ENCODE measurements at regions not wholly inside any gene's neighbourhood (a gene's known extent, or its start where the extent isn't known, plus 50 kb on each side); places are given as distances from the start of the nearest gene placed in this dataset.

DNA sequence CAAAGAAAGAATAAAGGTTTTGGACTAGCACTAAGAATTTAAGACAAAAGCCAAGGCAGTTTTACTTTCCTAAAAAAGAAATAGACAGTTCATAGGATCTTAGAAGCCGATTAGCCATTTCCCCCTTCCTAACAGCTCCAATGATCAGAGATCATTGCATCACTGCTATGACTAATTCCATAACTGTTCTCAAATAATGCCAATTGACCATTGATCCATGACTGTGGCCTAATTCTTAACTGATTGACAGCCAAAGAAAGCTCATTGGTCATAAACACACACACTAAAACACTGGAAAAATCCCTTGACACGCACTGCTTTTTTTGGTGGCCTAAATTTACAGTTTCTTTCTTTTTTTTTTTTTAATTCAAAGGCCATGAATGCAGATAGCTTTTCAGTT is 345.0 kb upstream of the ACVR2A start:
- DNase-seq = no peak

- DNase-seq = no peak
Observed at GRCh38 chr2:147495734-147496133, 349.1 kb upstream of the ACVR2A start.

DNA sequence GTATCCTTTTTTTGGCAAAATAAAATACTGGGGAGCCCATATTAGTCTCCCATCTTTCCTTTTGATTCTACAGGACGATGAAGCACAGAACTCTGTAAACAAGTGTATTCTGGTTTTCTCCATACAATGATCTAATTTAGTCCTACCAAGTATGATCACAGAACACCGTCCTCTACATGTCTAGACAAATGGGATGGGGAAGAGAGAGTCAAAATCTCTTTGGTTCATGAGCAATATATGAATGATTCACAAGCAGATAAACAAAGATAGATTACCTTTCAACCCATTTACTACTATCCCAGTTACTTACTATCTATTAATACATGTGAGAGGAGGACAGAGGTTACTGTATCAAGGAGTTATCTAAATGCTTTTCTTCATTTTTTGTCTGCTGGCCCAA is 352.4 kb upstream of the ACVR2A start:
- DNase-seq = no peak

DNA sequence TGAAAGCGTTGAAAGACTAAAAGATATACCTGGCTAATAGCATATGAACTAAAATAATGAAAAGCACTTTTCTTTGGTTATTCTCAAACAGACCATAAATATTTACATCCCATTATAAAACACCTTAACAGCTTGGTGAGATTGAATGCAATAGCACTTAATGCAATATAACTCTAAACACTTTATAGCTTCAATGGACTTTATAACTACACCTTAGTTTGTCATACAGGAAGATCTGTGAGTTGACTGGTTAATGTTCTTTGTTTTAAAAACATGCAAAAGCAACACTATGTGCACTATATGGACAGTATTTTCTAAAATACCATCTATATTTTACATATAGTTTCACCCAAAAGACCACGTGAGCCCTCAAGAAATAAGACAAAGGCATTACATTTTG is 353.3 kb upstream of the ACVR2A start:
- DNase-seq = no peak

DNA sequence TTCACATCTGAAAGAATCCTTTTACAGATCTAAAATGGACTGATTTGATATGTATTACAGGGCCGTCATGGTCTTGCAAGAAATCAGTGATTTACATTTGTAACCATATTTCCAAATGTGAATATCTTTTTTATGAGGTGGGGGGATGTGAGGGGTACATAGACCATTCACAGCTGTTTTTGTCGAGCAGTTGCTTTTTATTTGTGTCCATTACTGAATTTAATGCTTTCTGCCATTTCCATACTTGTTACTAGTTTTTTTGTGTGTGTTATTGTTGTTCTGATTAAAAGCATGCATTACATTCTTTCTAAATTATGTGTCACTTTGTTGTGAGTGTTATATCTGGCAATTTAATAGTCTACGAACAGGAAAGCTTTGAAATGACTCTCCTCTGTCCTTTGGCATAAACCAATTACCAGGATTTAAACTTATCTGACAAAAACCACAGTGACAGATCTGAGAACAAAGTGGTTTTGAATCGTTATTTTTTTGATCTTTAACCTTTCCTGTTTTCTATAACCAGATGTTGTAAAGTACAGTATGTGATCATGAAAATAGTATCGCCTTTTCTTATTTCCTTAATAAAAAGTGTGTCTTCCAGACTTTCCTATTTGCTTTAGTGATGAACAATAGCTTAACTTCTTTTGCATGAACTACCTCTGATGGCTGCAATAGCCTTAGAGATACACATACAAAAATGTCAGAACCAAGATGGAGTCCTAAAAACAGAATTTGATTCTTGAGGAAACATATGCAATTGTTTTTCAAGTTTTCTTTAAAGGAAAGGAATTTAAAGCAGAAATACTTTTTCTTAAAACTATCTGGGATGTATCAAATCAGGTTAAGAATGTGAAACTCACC is 354.2 kb upstream of the ACVR2A start:
- DNase-seq = no peak

DNA sequence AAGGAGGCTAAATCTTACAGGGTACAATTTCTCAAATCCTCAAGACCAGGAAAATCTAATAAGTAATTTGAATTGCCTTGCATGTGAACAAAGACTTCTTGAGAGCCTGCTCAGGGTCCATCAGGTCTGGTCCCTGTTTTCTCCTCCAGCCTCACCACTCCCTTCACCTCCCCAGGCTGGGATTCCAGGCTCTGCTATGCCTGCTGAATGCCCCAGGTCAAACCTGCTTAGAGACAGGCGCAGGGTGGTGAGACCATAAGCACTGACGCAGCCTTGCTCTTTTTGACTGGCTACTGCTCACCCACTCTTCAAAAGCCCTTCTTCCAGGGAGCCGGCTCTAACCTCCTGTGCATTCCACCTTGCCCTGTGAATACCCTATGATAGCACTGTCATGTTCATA is 356.4 kb upstream of the ACVR2A start:
- DNase-seq = no peak

DNA sequence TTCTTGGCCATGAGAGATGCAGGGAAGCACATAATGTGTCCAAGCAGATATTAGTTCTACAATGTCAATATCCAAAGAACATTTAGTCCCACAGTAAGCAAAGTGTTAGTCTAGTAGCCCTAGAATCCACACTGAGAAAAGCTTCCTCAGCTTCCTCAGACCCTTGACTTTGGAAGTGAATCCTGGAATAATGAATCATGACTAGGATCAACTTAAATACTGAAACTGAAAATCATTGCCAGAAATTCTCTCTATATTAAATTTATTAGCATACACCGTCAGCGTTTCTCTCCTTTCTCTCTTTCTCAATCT is 356.9 kb upstream of the ACVR2A start:
- no peak for DNase-seq

- DNase-seq = no peak
Observed at GRCh38 chr2:147487286-147487977, 357.4 kb upstream of the ACVR2A start.

DNA sequence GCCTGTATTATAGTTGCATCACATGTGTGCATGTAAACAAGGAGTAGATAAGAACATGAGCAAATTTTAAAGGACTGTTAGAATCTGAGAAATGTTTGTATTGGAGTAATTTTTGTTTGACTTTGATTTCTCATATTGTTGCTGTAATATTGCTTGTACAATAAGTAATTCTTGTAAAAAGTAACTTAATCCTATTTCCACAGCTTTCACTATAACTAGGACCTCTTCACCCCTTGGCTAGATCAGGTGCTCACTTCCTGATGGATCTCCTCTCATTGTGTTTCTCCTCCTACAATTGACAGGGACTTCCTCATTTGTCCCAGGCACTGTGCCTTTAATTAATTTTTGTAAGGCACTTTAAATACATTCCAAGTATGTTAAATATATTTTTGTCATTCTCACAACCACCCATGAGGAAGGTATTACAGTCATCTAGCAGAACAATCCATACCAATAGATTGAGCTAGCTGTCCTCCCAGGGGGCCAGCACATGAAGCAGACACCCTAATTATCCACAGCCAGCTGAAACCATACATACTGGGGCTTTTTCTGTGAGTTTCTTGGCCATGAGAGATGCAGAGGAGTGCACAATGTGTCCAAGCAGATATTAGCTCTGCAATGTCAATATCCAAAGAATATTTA is 359.5 kb upstream of the ACVR2A start:
- no peak for DNase-seq

DNA sequence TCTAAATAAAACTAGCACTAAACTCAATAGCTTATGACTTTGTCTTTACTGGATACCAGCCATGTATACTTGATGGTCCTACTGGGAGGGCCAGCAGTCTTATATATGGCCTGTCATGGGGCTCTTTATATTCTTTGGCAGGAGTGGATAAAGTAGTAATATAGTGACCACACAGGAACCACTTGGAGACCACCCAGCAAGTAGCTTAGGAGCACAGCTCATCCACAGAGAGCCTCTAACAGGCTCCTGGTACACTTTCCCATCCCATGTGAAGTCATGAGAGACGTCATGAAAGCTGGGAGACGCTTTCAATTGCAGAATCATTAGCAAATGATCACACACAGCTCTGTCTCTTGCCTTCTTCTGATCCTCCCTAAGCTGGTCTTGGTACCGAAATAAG is 360.9 kb upstream of the ACVR2A start:
- no peak for DNase-seq

DNA sequence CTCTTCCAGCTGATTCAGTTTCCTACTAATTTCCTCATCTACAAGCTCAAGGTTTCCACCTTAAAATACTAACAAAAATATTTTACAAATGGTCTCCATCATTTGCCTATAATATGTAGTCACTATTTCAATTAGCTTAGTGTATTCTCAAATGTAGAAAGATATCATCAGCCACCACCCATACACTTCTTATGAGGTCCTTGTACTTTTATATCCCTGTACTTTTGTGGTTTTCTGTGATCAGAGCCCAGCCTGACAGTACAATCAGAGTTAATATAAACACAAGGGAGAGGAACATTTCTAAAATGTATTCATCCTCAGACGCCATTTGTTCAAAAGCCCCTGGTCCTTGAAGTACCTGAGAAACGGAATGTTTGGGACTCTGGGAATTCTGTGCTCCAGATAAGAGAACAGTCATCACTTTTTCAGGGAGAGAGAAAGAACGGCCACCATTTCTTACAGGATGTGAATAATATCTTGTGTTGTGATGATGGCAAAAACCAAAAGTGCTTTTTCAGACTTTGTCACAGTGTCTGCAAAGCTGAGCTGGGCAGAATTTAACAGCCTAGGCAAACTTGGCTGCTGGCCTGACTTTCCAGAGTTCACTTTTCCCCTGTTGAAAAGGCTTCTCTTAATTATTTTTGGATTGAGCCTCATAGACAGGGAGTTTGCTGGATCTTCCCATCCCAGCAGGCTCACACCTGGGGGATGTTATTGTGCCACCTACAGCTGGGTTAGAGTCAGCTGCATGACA is 361.7 kb upstream of the ACVR2A start:
- DNase-seq = no peak

- DNase-seq = no peak
Observed at GRCh38 chr2:147482111-147482895, 362.5 kb upstream of the ACVR2A start.

GRCh38 chr2:147479358-147479757 is 365.5 kb upstream of the ACVR2A start:
- DNase-seq = no peak

- DNase-seq = no peak
Observed at GRCh38 chr2:147473075-147473474, 371.8 kb upstream of the ACVR2A start.

DNA sequence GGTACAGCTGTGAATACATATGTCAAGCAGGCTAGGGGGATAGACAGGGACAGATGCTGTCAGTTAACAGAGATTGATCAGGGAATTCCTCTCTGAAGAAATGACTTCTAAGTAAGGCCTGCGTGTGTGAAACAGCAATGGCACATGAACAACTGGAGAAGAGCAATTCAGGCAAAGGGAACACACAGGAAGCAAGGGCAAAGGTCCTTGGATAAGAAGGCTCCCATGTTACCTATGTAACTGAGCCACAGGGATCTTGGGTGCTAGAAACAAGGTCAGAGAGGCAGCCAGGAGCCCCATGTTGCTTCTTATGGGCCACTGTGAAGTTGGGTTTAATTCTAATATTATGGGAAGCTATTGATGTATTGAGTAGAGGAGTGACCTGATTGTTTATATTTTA is 373.7 kb upstream of the ACVR2A start:
- DNase-seq = no peak

DNA sequence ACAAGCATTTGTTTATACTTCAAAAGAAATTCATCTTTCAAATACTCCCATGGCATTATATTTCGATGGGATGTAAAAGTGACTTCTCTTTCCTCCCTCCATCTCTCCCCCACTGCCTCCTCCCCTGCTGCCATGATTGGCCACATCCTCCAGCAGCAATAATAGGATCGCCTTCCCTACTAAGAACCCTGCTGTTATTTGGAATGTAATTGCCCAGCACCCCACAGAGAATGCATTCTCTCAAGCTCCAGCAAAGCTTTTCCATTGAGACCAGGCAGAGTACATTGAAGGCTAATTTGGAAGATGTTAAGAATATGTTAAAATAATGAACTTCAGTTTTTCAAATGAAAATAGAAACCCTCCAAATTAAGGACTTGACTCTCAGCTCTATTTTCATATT is 375.4 kb upstream of the ACVR2A start:
- no peak for DNase-seq

DNA sequence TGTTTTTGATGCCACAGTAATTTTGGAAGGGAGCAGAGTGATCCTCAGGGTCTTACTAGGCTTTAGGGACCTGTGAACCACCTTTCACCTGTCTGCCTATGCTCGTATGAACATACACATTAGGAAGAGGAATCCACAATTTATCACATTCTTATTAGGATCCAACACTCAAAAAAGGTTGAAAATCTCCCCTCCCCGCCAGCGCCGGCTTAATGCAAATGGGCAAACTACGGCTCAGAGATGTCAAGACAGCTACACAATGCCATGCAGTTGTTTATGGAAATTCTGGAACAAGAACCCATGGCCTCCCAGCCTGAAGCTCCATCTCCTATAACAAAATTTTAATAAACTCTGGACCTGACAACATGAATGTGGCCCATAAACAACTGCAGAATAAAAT is 375.9 kb upstream of the ACVR2A start:
- no peak for DNase-seq

DNA sequence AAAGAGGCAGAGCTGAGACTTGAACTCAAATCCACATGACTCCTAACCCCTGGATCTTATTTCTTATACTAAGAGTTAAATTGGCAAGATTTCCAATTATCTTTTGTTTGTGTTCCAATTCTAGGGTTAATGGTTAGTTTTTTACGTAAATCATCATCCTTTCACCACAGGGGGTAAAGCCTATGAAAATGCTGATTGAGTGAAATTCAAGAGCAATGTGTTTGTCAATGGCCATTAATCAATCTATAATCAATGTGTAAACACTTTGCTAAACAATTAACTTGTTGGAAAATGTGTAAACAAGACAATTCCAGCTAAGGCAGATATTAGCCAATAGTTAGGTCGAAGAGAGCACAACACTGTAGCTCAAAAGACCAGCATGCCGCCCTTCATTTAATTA is 376.5 kb upstream of the ACVR2A start:
- no peak for DNase-seq

DNA sequence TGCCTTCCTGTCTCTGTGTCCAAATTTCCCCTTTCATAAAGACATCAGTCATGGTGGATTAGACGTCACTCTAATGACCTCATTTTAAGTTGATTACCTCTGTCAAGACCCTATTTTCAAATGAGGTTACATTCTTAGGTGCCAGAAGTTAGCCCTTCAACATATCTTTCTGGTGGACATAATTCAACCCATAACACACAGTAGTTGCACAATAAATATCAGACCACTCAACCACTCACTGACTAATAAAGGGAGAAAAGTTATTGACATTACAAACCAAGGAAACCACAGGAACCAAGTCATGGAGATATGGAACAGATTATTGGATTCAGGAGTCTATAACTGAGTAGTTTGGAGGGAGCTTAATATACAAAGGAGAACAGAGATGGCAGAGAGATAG is 377.4 kb upstream of the ACVR2A start:
- no peak for DNase-seq

GRCh38 chr2:147464737-147465357 is 380.0 kb upstream of the ACVR2A start:
- DNase-seq = no peak

GRCh38 chr2:147463881-147464520 is 380.8 kb upstream of the ACVR2A start:
- DNase-seq = no peak

DNA sequence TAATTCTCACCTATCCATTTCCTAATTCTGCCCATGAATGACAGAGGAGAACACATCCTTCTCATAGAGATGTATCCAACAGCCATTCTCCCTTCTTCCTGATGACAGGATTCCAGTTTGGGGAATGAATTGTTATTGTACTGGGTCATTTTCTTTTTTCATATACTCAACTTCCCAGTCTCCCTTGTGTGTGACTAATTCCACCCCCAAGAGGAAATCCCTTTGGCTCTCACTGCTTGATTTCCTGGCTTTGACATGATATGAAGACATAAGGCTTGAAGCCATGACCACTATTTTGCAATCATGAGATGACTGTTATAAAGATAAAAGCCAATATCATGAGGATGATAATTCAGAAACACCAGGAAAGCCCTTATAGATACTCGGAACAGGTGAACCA is 384.7 kb upstream of the ACVR2A start:
- no peak for DNase-seq

All from NCI-H1105 treated with DMSO at 0.1 percent for 48 hours (cell line).